GM18909 (cell line): ENCODE measurements at regions not wholly inside any gene's neighbourhood (a gene's known extent, or its start where the extent isn't known, plus 50 kb on each side); places are given as distances from the start of the nearest gene placed in this dataset.
A peak's percentile ranks its signal among the peaks of the same experiment; 100 is the strongest.

ENCODE experiments used
- ATAC-seq: cut with Tn5 transposase; IDR thresholded peaks from one replicate; pipeline ENCODE4 v1.9.1; 2021; ENCODE audit warnings: mild to moderate bottlenecking; ENCODE audit not compliant: unreplicated experiment, poor library complexity

GRCh38 chr5:107294669-107295068 lies 376.1 kb downstream of the EFNA5 start:
- no peak for ATAC-seq

GRCh38 chr5:107294211-107294550 lies 376.6 kb downstream of the EFNA5 start:
- peak; percentile 68 for ATAC-seq

GRCh38 chr5:107293541-107294210 lies 377.1 kb downstream of the EFNA5 start:
- ATAC-seq: no peak

DNA sequence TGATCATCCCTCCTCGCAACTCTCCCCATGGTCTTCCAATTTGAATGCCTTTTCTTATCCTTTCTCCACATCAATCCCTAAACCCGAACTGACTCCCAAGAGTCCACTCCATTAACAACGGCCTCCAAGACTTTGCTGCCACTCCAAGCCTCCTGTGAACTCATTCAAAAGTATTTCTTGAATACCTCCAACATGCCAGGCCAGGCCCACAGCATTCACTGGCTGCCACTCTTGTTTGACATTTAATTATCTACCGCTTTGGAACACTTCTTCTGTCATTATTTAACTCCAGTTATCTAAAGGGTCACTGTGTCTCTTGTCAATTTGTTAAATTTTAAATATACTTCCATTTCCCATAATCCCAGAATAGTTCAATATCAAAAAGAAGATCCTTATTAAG lies 378.9 kb downstream of the EFNA5 start:
- ATAC-seq: no peak

- ATAC-seq: no peak
Measured at GRCh38 chr5:107290780-107291398, 379.8 kb downstream of the EFNA5 start.

- ATAC-seq: peak; percentile 89
Measured at GRCh38 chr5:107289030-107289714, 381.6 kb downstream of the EFNA5 start.

DNA sequence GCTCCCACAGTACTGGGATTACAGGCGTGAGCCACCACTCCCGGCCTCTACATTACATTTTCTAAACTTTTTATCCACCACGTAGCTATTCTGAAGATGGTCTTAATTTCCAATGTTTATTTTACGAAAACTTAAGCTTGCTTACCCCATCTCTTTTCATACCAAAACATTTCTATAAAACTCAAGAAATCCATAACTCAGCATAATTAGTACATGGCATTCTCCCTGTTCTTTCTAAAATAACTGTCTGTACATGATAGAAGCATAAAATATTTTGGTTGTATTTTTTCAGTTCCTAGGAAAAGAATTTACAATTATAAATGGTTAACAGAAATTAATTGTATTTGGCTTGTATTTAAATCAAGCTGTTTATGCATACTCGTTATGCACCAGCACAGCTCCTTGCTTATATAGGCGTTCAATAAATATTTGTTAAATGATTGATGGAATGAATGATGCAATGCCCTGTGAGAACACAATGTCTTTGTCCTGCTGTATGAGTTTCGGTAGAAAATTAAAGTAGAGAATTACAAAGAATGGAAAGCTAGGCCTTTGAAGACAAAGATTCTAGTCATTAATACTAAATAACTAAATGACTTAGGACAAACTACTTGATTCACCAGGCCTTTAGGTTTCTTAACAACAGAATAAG lies 384.2 kb downstream of the EFNA5 start:
- no peak for ATAC-seq

GRCh38 chr5:107285772-107286171 lies 385.0 kb downstream of the EFNA5 start:
- ATAC-seq: peak; percentile 28

DNA sequence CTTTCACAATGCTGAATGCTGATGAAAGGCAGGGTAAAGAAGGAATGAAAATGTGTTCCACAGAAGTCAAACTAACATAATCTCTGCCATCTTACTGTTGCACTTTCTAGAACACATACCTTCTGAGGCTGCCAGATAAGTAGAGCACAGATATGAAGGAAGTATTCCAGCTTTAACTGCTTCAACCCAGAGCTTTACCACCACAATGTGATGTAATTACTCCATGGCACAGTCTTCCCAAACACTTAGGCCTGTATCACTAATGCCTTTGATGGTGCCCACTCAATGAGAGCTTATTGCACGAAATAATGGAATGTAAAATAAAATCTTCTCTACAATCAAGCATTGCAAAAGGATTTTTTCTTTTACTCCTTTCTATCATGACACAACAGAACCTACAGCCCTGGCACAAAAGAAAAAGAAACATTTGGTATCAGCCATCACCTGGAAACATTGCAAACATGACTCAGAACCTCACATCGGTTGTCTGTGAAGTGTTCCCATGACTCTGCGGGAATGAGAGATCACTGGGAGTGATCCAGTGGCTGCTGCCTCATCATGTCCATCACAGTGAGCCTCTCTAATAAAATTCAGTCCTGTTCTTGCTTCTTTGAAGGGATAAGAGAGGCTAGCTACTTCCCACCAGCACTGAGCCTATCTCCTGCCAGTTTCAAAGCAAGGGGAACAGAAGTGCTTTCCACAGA lies 385.8 kb downstream of the EFNA5 start:
- ATAC-seq: no peak

GRCh38 chr5:107282061-107282460 lies 388.7 kb downstream of the EFNA5 start:
- no peak for ATAC-seq

DNA sequence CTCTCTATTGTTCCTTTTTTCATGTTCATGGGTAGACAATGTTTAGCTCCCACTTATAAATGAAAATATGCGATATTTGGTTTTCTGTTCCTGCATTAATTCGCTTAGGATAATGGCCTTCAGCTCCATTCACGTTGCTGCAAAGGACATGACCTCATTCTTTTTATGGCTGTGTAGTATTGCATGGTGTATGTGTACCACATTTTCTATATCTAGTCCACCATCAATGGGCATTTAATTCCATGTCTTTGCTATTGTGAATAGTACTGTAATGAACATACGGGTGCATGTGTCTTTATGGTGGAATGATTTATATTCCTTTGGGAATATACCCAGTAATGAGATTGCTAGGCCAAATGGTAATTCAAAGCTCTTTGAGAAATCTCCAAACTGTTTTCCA lies 392.0 kb downstream of the EFNA5 start:
- ATAC-seq: no peak

- no peak for ATAC-seq
Measured at GRCh38 chr5:107277485-107278125, 393.1 kb downstream of the EFNA5 start.

GRCh38 chr5:107275333-107275732 lies 395.4 kb downstream of the EFNA5 start:
- ATAC-seq: no peak

DNA sequence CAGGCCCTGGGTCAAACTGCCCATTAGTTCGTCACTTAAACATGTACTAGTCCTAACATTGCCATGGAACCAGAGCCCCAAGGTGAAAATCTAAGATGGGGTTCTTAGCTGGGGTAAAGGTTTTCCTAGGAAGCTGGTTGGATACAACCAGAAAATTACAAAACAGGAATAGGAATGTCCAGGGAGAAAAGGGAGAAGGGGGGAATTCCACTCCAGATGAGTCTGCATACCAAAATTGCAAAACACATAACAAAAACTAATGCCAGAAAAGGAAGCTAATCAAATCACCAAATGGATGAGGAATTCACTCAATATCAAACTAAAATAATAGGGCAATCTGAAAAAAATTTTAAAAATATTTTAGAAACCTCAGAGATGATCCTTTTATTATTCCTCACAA lies 396.2 kb downstream of the EFNA5 start:
- ATAC-seq: no peak

DNA sequence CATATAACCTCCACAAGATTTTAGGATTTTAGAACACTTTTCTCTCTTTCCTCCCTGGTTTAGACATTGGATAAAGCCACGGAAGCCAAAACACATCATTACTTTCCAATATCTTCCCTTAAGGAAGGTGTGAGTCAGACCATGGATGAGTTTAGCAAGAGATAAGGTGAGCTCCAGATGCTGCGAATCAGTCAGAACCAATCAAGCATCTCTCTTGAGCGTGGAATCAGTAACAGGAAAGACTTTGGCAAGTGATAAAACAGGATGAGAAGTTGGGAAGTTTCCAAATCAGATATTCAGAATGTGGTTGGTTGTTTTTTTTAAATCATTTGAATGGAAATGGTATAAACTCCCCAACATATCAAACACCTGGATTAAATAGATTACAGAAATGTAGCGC lies 397.8 kb downstream of the EFNA5 start:
- no peak for ATAC-seq

DNA sequence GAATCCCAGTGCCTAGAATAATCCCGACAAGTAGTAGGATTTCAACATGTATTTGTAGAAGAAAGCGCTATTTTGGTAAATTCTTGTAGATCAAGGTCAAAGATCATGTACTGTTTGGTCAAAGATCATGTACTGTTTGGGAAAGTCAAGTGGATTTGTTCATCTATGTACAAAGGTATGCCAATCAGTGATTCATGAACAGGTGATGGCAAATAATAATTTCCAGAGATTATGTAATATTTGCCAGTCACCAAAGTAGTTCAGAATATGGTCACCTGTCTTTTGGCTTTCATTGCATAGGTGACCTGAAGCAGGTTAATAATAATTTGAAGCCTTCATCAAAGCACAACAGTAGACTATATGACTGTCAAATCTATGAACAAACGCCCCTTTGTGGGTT lies 398.2 kb downstream of the EFNA5 start:
- ATAC-seq: no peak

GRCh38 chr5:107271682-107272350 lies 398.9 kb downstream of the EFNA5 start:
- ATAC-seq: no peak

GRCh38 chr5:107270561-107270960 lies 400.2 kb downstream of the EFNA5 start:
- ATAC-seq: no peak

DNA sequence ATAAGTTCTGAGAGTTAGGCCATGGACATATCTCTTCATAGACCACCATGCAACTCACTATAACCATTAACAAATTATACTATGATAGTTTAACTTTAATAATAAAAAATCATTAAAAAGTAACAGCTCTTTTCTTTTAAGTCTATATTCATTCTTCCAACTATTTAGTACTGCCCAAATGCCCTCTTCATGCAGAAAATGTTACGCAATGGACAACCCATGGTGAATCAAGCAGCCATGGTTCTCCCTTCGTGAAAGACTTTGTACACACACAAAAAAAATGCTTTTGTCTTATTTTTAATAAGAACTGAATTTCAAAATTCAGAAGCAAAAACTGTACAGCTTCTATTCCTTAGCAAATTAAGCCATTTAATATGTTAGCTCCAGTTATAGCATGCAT lies 401.1 kb downstream of the EFNA5 start:
- ATAC-seq: no peak

DNA sequence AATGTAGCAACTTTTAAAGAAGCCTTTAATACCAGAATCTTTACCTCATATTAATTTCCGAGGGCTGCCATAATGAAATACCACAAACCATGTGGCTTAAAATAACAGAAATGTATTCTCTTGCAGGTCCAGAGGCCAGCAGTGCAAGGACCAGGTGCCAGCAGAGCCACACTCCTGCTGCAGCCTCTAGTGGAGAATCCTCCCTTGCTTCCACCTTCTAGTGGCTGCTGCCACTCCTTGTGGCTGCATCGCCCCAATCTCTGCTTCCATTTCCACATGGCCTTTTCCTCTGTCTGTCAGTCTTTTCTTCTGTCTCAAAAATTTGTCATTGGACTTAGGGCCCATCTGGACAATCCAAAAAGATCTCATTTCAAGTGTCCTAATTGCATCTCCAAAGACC lies 401.5 kb downstream of the EFNA5 start:
- ATAC-seq: no peak
